AG04450 (cell line): ENCODE measurements at regions not wholly inside any gene's neighbourhood (a gene's known extent, or its start where the extent isn't known, plus 50 kb on each side); places are given as distances from the start of the nearest gene placed in this dataset.

Experiments
- CTCF ChIA-PET: fragments of 300-600, 350-600 bp; formaldehyde crosslinking; extraction: SDS; loops from one replicate; lab custom pipeline; 2022; ENCODE audit warnings: antibody characterized with exemption, inconsistent platforms; lab: Charles Lee
- POLR2A ChIA-PET: fragments of 350-600 bp; formaldehyde crosslinking; extraction: SDS; loops from one replicate; lab custom pipeline; 2021; ENCODE audit warnings: antibody characterized with exemption, inconsistent platforms; lab: Yijun Ruan, JAX
- DNase-seq: peaks from one replicate; pipeline ENCODE4 v3.0.0-alpha.2; 2011; ENCODE audit warnings: low read depth, low spot score
- H3K27ac ChIP-seq: one replicate; pipeline ENCODE4 v1.5.1; 2012; ENCODE audit warnings: low read depth, low read length, control low read depth
- H3K27me3 ChIP-seq: one replicate; pipeline ENCODE4 v1.6.0; 2012; ENCODE audit warnings: low read length; ENCODE audit not compliant: control insufficient read depth, insufficient read depth
- H3K4me3 ChIP-seq: 2 replicates; pipeline ENCODE4 v1.5.1; 2011; ENCODE audit warnings: mild to moderate bottlenecking, low read depth, low read length, control low read depth
- H3K9me3 ChIP-seq: 2 replicates; pipeline ENCODE4 v1.5.1; 2012; ENCODE audit warnings: low read length; ENCODE audit not compliant: control insufficient read depth, insufficient read depth
- CTCF ChIP-seq: IDR thresholded peaks from 2 replicates; pipeline ENCODE4 v1.5.1; 2011; ENCODE audit warnings: low read depth, low read length, control low read depth, inconsistent platforms

GRCh38 chr6:166684866-166685265 is 57.8 kb upstream of the RPS6KA2 start:
- TF ChIP-seq CTCF = no peak
- DNase-seq = no peak
- H3K27ac ChIP-seq = no peak overlapping the region
- no peaks in the 10 kb centered on the region; the same call in 1 of the 2 replicates for H3K9me3 ChIP-seq
- no peak overlapping the region for H3K4me3 ChIP-seq
- H3K27me3 ChIP-seq = peaks cover 5% of the 10 kb centered on the region
- ChIA-PET CTCF (no interaction called here), POLR2A (no interaction called here)

- CTCF ChIA-PET = no interaction called here
- TF ChIP-seq CTCF = no peak
- H3K27ac ChIP-seq = no peak overlapping the region
These were observed 57.1 kb upstream of the RPS6KA2 start for GRCh38 chr6:166684170-166684569.

GRCh38 chr6:166683477-166683876 is 56.4 kb upstream of the RPS6KA2 start:
- CTCF ChIA-PET = no interaction called here
- Histone ChIP-seq H3K27me3 (peaks cover 5% of the 10 kb centered on the region), H3K27ac (no peak overlapping the region), H3K9me3 (peaks cover 6% of the 10 kb centered on the region), H3K4me3 (no peak overlapping the region)
- no peak for DNase-seq
- POLR2A ChIA-PET = no interaction called here
- TF ChIP-seq CTCF = no peak

More at GRCh38 chr6:166684170-166684569, 57.1 kb upstream of the RPS6KA2 start:
- Histone ChIP-seq H3K9me3 (peaks cover 6% of the 10 kb centered on the region), H3K27me3 (peaks cover 5% of the 10 kb centered on the region), H3K4me3 (no peak overlapping the region)
- POLR2A ChIA-PET = no interaction called here
- DNase-seq = no peak

- no peak for TF ChIP-seq CTCF
- no peak for DNase-seq
- ChIA-PET POLR2A (no interaction called here), CTCF (no interaction called here)
- Histone ChIP-seq H3K9me3 (peaks cover 6% of the 10 kb centered on the region), H3K27ac (no peak overlapping the region), H3K4me3 (no peak overlapping the region), H3K27me3 (peaks cover 2% of the 10 kb centered on the region)
These were observed 52.5 kb upstream of the RPS6KA2 start for GRCh38 chr6:166679566-166679965.

- peaks cover 3% of the 10 kb centered on the region for H3K27me3 ChIP-seq
- CTCF ChIA-PET = no interaction called here
- POLR2A ChIA-PET = no interaction called here
- peaks cover 6% of the 10 kb centered on the region for H3K9me3 ChIP-seq
- no peak overlapping the region for H3K4me3 ChIP-seq
- DNase-seq = no peak
- H3K27ac ChIP-seq = no peak overlapping the region
- TF ChIP-seq CTCF = no peak
These were observed 51.4 kb upstream of the RPS6KA2 start for GRCh38 chr6:166678426-166678825.
